Loucy (cell line): ENCODE measurements at regions not wholly inside any gene's neighbourhood (a gene's known extent, or its start where the extent isn't known, plus 50 kb on each side); places are given as distances from the start of the nearest gene placed in this dataset.

Experiments
- CTCF ChIP-seq: fragments of 200-600 bp; sonication (generic); conservative IDR thresholded peaks from 2 replicates; pipeline ENCODE4 v1.5.1; 2014; ENCODE audit warnings: mild to moderate bottlenecking, antibody characterized with exemption, low read length
- EZH2phosphoT487 ChIP-seq: fragments of 200-600 bp; IDR thresholded peaks from 2 replicates; pipeline ENCODE4 v1.6.1; 2018; ENCODE audit warnings: antibody characterized with exemption, mild to moderate bottlenecking, moderate library complexity, borderline replicate concordance

DNA sequence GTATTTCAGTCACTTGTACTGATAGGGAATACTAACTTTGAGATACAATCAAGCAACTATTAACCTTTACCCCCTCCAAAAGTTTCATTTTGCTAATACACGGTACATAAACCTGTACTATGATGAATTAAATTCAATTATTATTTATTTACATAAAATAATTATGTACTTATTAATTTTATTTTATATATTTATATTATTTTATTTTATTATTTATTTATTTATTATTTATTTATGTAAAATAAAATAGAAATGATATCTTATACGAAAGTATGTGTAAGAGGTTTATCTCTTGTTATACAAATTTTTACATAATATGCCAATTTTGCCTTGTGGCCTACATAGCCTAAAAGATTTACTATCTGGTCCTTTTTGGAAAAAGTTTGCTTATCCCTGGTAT lies 564.3 kb downstream of the SLITRK5 start:
- TF ChIP-seq CTCF (no peak), EZH2phosphoT487 (no peak)
